ENCODE measurements at regions not wholly inside any gene's neighbourhood (a gene's known extent, or its start where the extent isn't known, plus 50 kb on each side); places are given as distances from the start of the nearest gene placed in this dataset.

DNA sequence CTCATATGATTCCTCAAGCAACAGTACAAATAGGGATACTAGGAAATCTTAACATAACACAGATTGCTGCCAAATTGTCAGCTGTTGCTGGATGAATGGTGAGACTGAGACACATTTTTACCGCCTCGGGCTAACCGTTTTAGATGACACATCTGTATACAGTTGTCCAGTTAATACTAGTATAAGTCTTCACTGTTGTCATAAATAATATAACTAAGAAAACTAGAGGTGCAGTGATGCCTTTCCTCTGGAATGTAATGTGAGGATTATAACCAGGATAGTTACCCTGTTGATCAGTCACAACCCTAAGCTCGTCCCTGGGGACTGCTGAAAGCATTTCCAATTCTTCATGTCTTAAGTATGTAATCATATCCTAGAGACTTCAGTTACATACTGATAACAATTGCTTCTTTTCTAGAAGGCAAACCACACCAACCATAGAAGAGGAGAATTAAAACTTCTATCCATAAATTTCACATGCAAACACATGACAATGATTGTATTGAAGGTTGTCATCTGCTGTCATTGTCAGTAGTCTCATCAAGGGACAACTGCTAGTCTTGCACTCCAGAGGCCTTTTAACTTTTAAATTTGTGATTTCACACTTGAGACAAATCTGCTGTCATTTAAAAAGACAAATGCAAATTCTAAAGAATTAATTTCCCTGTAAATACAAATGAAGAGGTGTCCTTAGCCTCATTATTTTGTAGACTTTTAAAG is 100.4 kb upstream of the SEMA3D start:
- no peak for TF ChIP-seq CTCF (IDR thresholded peaks at IDR 0.05; ENCODE audit: low read depth, low read length, missing control alignments)
- in situ Hi-C loops (cut with HindIII; ENCODE audit: low sequenced_read_pairs) = no loop called here
- H3K4me3 ChIP-seq (ENCODE audit: low read depth, low read length) = no peak overlapping the region
- no peak for DNase-seq (ENCODE audit: low read depth)

GRCh38 chr7:85286446-85286845 is 99.6 kb upstream of the SEMA3D start:
- no peak overlapping the region for H3K4me3 ChIP-seq (ENCODE audit: low read depth, low read length)
- no peak for TF ChIP-seq CTCF (IDR thresholded peaks at IDR 0.05; ENCODE audit: low read depth, low read length, missing control alignments)
- no peak for DNase-seq (ENCODE audit: low read depth)
- in situ Hi-C loops (cut with HindIII; ENCODE audit: low sequenced_read_pairs) = no loop called here

- no peak overlapping the region for H3K4me3 ChIP-seq (ENCODE audit: low read depth, low read length)
- no peak for TF ChIP-seq CTCF (IDR thresholded peaks at IDR 0.05; ENCODE audit: low read depth, low read length, missing control alignments)
- no peak for DNase-seq (ENCODE audit: low read depth)
- in situ Hi-C loops (cut with HindIII; ENCODE audit: low sequenced_read_pairs) = no loop called here
Measured at GRCh38 chr7:85285527-85285926, 98.7 kb upstream of the SEMA3D start.

DNA sequence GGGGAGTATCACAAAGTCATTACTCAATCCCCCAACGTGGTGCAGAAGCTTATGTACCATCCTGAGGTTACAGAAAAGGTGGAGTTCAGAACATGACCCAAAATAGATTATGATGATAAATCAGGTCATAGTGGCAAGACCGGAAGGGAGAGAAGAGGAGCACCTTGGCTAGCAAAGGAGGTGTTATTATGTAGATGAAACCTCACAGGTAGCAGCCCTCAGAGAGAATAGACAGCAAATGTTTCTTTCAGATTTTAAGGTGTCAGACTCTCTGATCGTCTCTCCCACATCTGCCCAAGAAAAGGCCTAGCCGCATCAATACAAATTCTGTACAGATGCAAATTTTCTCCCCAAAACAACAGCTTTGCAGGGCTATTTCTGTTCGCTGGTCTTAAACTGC is 88.3 kb upstream of the SEMA3D start:
- in situ Hi-C loops (cut with HindIII; ENCODE audit: low sequenced_read_pairs) = no loop called here
- no peak for TF ChIP-seq CTCF (IDR thresholded peaks at IDR 0.05; ENCODE audit: low read depth, low read length, missing control alignments)
- H3K4me3 ChIP-seq (ENCODE audit: low read depth, low read length) = no peak overlapping the region
- no peak for DNase-seq (ENCODE audit: low read depth)

DNA sequence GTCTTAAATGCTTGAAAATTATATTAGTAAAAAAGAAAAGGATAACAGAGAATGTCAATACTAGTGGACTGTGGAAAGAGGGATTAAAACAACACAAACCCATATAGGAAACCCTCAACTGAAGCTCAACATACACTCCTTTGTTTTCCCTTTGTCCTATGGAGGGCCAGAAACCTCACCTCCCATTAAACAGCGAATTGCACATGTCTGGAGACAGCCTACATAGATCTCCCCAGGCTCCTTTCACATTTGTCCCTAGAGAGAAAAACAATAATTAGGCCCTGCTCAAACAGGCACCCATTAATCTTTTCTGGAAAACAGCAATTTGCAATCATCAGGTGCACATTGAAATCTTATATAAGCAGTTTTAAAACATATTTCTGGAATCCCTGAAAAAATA is 87.6 kb upstream of the SEMA3D start:
- DNase-seq (ENCODE audit: low read depth) = no peak
- H3K4me3 ChIP-seq (ENCODE audit: low read depth, low read length) = no peak overlapping the region
- TF ChIP-seq CTCF (IDR thresholded peaks at IDR 0.05; ENCODE audit: low read depth, low read length, missing control alignments) = no peak
- in situ Hi-C loops (cut with HindIII; ENCODE audit: low sequenced_read_pairs) = no loop called here

- DNase-seq (ENCODE audit: low read depth) = no peak
- no peak for TF ChIP-seq CTCF (IDR thresholded peaks at IDR 0.05; ENCODE audit: low read depth, low read length, missing control alignments)
- in situ Hi-C loops (cut with HindIII; ENCODE audit: low sequenced_read_pairs) = no loop called here
- H3K4me3 ChIP-seq (ENCODE audit: low read depth, low read length) = no peak overlapping the region
Measured at GRCh38 chr7:85262891-85263290, 76.0 kb upstream of the SEMA3D start.
